ENCODE measurements at regions not wholly inside any gene's neighbourhood (a gene's known extent, or its start where the extent isn't known, plus 50 kb on each side); places are given as distances from the start of the nearest gene placed in this dataset.

DNA sequence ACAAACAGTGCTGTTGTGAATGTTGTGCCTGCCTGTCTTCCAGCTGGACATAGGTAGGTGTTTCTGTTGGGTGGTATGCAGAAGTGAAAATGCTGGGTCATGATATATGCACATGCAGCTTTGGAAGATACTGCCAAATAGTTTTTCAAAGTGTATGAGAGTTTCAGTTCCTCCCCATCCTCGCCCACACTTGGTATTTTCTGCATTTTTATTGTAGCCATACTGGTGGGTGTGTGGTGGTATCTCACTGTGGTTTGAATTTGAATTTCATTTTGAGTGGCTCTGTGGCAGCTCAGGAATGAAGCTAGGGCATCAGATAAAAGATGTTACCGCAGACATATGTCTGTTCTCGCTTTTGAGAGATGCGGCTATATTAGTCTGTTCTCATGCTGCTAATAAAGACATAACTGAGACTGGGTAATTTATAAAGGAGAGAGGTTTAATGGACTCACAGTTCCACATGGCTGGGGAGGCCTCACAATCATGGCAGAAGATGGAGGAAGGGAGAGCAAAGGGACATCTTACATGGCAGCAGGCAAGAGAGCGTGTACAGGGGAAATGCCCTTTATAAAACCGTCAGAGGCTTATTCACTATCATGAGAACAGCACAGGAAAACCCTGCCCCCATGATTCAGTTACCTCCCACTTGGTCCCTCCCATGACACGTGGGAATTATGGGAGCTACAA is 183.1 kb downstream of the CAND1 start:
- TF ChIP-seq, protein P1, sequence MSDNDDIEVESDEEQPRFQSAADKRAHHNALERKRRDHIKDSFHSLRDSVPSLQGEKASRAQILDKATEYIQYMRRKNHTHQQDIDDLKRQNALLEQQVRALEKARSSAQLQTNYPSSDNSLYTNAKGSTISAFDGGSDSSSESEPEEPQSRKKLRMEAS (IDR thresholded peaks at IDR 0.05), result no peak
- TF ChIP-seq REST (IDR thresholded peaks at IDR 0.05; ENCODE audit: low read depth) (no peak), EP300 (IDR thresholded peaks at IDR 0.05; ENCODE audit: borderline replicate concordance) (no peak), RAD21 (IDR thresholded peaks at IDR 0.05; ENCODE audit: low read depth) (no peak), CEBPB (IDR thresholded peaks at IDR 0.05) (no peak)

Measured in Ishikawa (cell line).